ENCODE measurements at regions not wholly inside any gene's neighbourhood (a gene's known extent, or its start where the extent isn't known, plus 50 kb on each side); places are given as distances from the start of the nearest gene placed in this dataset.

- no peaks in the 10 kb centered on the region for H3K27me3 ChIP-seq (ENCODE audit: insufficient read depth, low read length)
- peaks cover 16% of the 10 kb centered on the region for H3K4me1 ChIP-seq (ENCODE audit: control insufficient read depth, insufficient read depth, low read length, unreplicated experiment)
- H3K79me2 ChIP-seq (ENCODE audit: control insufficient read depth, insufficient read depth, low read length, unreplicated experiment) = no peaks in the 10 kb centered on the region
- H3K4me3 ChIP-seq (ENCODE audit: low read depth, low read length) = no peak overlapping the region
- H3K27ac ChIP-seq (ENCODE audit: low read depth, low read length) = no peak overlapping the region
- no peak overlapping the region for H2AFZ ChIP-seq (ENCODE audit: low read length, unreplicated experiment)
- H3K36me3 ChIP-seq (ENCODE audit: insufficient read depth, low read length) = no peaks in the 10 kb centered on the region
Measured at GRCh38 chr6:226516-227073, 65.7 kb upstream of the DUSP22 start.

GRCh38 chr6:227074-227782, 65.1 kb upstream of the DUSP22 start:
- Histone ChIP-seq H3K4me1 (ENCODE audit: control insufficient read depth, insufficient read depth, low read length, unreplicated experiment) (peaks cover 9% of the 10 kb centered on the region), H3K27me3 (ENCODE audit: insufficient read depth, low read length) (no peaks in the 10 kb centered on the region), H3K27ac (ENCODE audit: low read depth, low read length) (no peak overlapping the region), H2AFZ (ENCODE audit: low read length, unreplicated experiment) (peak overlapping the region; percentile 76), H3K36me3 (ENCODE audit: insufficient read depth, low read length) (no peaks in the 10 kb centered on the region), H3K4me3 (ENCODE audit: low read depth, low read length) (no peak overlapping the region), H3K79me2 (ENCODE audit: control insufficient read depth, insufficient read depth, low read length, unreplicated experiment) (no peaks in the 10 kb centered on the region)

- Histone ChIP-seq H3K79me2 (ENCODE audit: control insufficient read depth, insufficient read depth, low read length, unreplicated experiment) (no peaks in the 10 kb centered on the region), H3K4me1 (ENCODE audit: control insufficient read depth, insufficient read depth, low read length, unreplicated experiment) (peaks cover 7% of the 10 kb centered on the region), H3K4me3 (ENCODE audit: low read depth, low read length) (no peak overlapping the region), H3K27ac (ENCODE audit: low read depth, low read length) (no peak overlapping the region), H3K36me3 (ENCODE audit: insufficient read depth, low read length) (no peaks in the 10 kb centered on the region), H3K27me3 (ENCODE audit: insufficient read depth, low read length) (no peaks in the 10 kb centered on the region), H2AFZ (ENCODE audit: low read length, unreplicated experiment) (peak overlapping the region; percentile 76)
Measured at GRCh38 chr6:227812-228338, 64.4 kb upstream of the DUSP22 start.

- Histone ChIP-seq H3K36me3 (ENCODE audit: insufficient read depth, low read length) (no peaks in the 10 kb centered on the region), H3K27ac (ENCODE audit: low read depth, low read length) (no peak overlapping the region), H3K4me3 (ENCODE audit: low read depth, low read length) (no peak overlapping the region), H2AFZ (ENCODE audit: low read length, unreplicated experiment) (no peak overlapping the region), H3K4me1 (ENCODE audit: control insufficient read depth, insufficient read depth, low read length, unreplicated experiment) (no peaks in the 10 kb centered on the region), H3K27me3 (ENCODE audit: insufficient read depth, low read length) (no peaks in the 10 kb centered on the region), H3K79me2 (ENCODE audit: control insufficient read depth, insufficient read depth, low read length, unreplicated experiment) (no peaks in the 10 kb centered on the region)
Measured at GRCh38 chr6:228881-229651, 63.2 kb upstream of the DUSP22 start.

GRCh38 chr6:231779-232178, 60.5 kb upstream of the DUSP22 start:
- no peaks in the 10 kb centered on the region for H3K27me3 ChIP-seq (ENCODE audit: insufficient read depth, low read length)
- no peak overlapping the region for H3K27ac ChIP-seq (ENCODE audit: low read depth, low read length)
- H3K79me2 ChIP-seq (ENCODE audit: control insufficient read depth, insufficient read depth, low read length, unreplicated experiment) = no peaks in the 10 kb centered on the region
- no peak overlapping the region for H2AFZ ChIP-seq (ENCODE audit: low read length, unreplicated experiment)
- no peak overlapping the region for H3K4me3 ChIP-seq (ENCODE audit: low read depth, low read length)
- H3K4me1 ChIP-seq (ENCODE audit: control insufficient read depth, insufficient read depth, low read length, unreplicated experiment) = peaks cover 8% of the 10 kb centered on the region
- no peaks in the 10 kb centered on the region for H3K36me3 ChIP-seq (ENCODE audit: insufficient read depth, low read length)

GRCh38 chr6:232982-233640, 59.2 kb upstream of the DUSP22 start:
- Histone ChIP-seq H3K4me3 (ENCODE audit: low read depth, low read length) (no peak overlapping the region), H3K36me3 (ENCODE audit: insufficient read depth, low read length) (no peaks in the 10 kb centered on the region), H2AFZ (ENCODE audit: low read length, unreplicated experiment) (no peak overlapping the region), H3K27ac (ENCODE audit: low read depth, low read length) (no peak overlapping the region), H3K79me2 (ENCODE audit: control insufficient read depth, insufficient read depth, low read length, unreplicated experiment) (no peaks in the 10 kb centered on the region), H3K4me1 (ENCODE audit: control insufficient read depth, insufficient read depth, low read length, unreplicated experiment) (peaks cover 10% of the 10 kb centered on the region), H3K27me3 (ENCODE audit: insufficient read depth, low read length) (no peaks in the 10 kb centered on the region)

GRCh38 chr6:234706-235372, 57.4 kb upstream of the DUSP22 start:
- no peaks in the 10 kb centered on the region for H3K27me3 ChIP-seq (ENCODE audit: insufficient read depth, low read length)
- H3K79me2 ChIP-seq (ENCODE audit: control insufficient read depth, insufficient read depth, low read length, unreplicated experiment) = no peaks in the 10 kb centered on the region
- no peak overlapping the region for H2AFZ ChIP-seq (ENCODE audit: low read length, unreplicated experiment)
- no peaks in the 10 kb centered on the region for H3K36me3 ChIP-seq (ENCODE audit: insufficient read depth, low read length)
- no peak overlapping the region for H3K4me3 ChIP-seq (ENCODE audit: low read depth, low read length)
- peaks cover 10% of the 10 kb centered on the region for H3K4me1 ChIP-seq (ENCODE audit: control insufficient read depth, insufficient read depth, low read length, unreplicated experiment)
- no peak overlapping the region for H3K27ac ChIP-seq (ENCODE audit: low read depth, low read length)

- H3K27ac ChIP-seq (ENCODE audit: low read depth, low read length) = peak overlapping the region; percentile 82
- H3K4me1 ChIP-seq (ENCODE audit: control insufficient read depth, insufficient read depth, low read length, unreplicated experiment) = peaks cover 10% of the 10 kb centered on the region
- peak overlapping the region; percentile 95 for H2AFZ ChIP-seq (ENCODE audit: low read length, unreplicated experiment)
- H3K27me3 ChIP-seq (ENCODE audit: insufficient read depth, low read length) = no peaks in the 10 kb centered on the region
- peak overlapping the region; percentile 75 for H3K4me3 ChIP-seq (ENCODE audit: low read depth, low read length)
- no peaks in the 10 kb centered on the region for H3K79me2 ChIP-seq (ENCODE audit: control insufficient read depth, insufficient read depth, low read length, unreplicated experiment)
- H3K36me3 ChIP-seq (ENCODE audit: insufficient read depth, low read length) = no peaks in the 10 kb centered on the region
Measured at GRCh38 chr6:235763-236360, 56.4 kb upstream of the DUSP22 start.

GRCh38 chr6:236519-236918, 55.8 kb upstream of the DUSP22 start:
- Histone ChIP-seq H3K4me1 (ENCODE audit: control insufficient read depth, insufficient read depth, low read length, unreplicated experiment) (peaks cover 10% of the 10 kb centered on the region), H3K27ac (ENCODE audit: low read depth, low read length) (peak overlapping the region; percentile 82), H3K36me3 (ENCODE audit: insufficient read depth, low read length) (no peaks in the 10 kb centered on the region), H3K79me2 (ENCODE audit: control insufficient read depth, insufficient read depth, low read length, unreplicated experiment) (no peaks in the 10 kb centered on the region), H3K4me3 (ENCODE audit: low read depth, low read length) (peak overlapping the region; percentile 75), H2AFZ (ENCODE audit: low read length, unreplicated experiment) (peak overlapping the region; percentile 95), H3K27me3 (ENCODE audit: insufficient read depth, low read length) (no peaks in the 10 kb centered on the region)

GRCh38 chr6:240151-240550, 52.1 kb upstream of the DUSP22 start:
- H3K79me2 ChIP-seq (ENCODE audit: control insufficient read depth, insufficient read depth, low read length, unreplicated experiment) = no peaks in the 10 kb centered on the region
- H3K4me3 ChIP-seq (ENCODE audit: low read depth, low read length) = no peak overlapping the region
- no peak overlapping the region for H3K27ac ChIP-seq (ENCODE audit: low read depth, low read length)
- peaks cover 10% of the 10 kb centered on the region for H3K4me1 ChIP-seq (ENCODE audit: control insufficient read depth, insufficient read depth, low read length, unreplicated experiment)
- no peaks in the 10 kb centered on the region for H3K27me3 ChIP-seq (ENCODE audit: insufficient read depth, low read length)
- H3K36me3 ChIP-seq (ENCODE audit: insufficient read depth, low read length) = no peaks in the 10 kb centered on the region
- H2AFZ ChIP-seq (ENCODE audit: low read length, unreplicated experiment) = no peak overlapping the region

Data from ACC112 (cell line).